Suppressor macrophage treated with lipopolysaccharide for 4 hours (primary cell): ENCODE measurements at regions not wholly inside any gene's neighbourhood (a gene's known extent, or its start where the extent isn't known, plus 50 kb on each side); places are given as distances from the start of the nearest gene placed in this dataset.

Experiments used
- DNase-seq: peaks from one replicate; pipeline ENCODE4 v3.0.0-alpha.2; 2020

GRCh38 chr5:85670417-85670816 lies 947.3 kb upstream of the COX7C start:
- DNase-seq = no peak

GRCh38 chr5:85671223-85671970 lies 946.3 kb upstream of the COX7C start:
- DNase-seq = no peak

- peak; percentile 1 for DNase-seq
These were observed 935.9 kb upstream of the COX7C start for GRCh38 chr5:85681871-85682270.

- DNase-seq = no peak
These were observed 933.4 kb upstream of the COX7C start for GRCh38 chr5:85684351-85684750.

GRCh38 chr5:85703296-85703695 lies 914.4 kb upstream of the COX7C start:
- DNase-seq = no peak

GRCh38 chr5:85709728-85710127 lies 908.0 kb upstream of the COX7C start:
- no peak for DNase-seq

GRCh38 chr5:85716344-85717202 lies 901.2 kb upstream of the COX7C start:
- DNase-seq = no peak

- no peak for DNase-seq
These were observed 900.6 kb upstream of the COX7C start for GRCh38 chr5:85717203-85717563.

- no peak for DNase-seq
These were observed 885.6 kb upstream of the COX7C start for GRCh38 chr5:85732185-85732584.

GRCh38 chr5:85741972-85742371 lies 875.8 kb upstream of the COX7C start:
- no peak for DNase-seq

GRCh38 chr5:85760519-85760918 lies 857.2 kb upstream of the COX7C start:
- no peak for DNase-seq

GRCh38 chr5:85769347-85769746 lies 848.4 kb upstream of the COX7C start:
- no peak for DNase-seq

GRCh38 chr5:85784746-85785145 lies 833.0 kb upstream of the COX7C start:
- DNase-seq = no peak

GRCh38 chr5:85813146-85813545 lies 804.6 kb upstream of the COX7C start:
- no peak for DNase-seq

- DNase-seq = no peak
These were observed 803.1 kb upstream of the COX7C start for GRCh38 chr5:85814596-85814995.

GRCh38 chr5:85823462-85824426 lies 794.0 kb upstream of the COX7C start:
- no peak for DNase-seq

- no peak for DNase-seq
These were observed 779.0 kb upstream of the COX7C start for GRCh38 chr5:85838781-85839180.

GRCh38 chr5:85841653-85842052 lies 776.1 kb upstream of the COX7C start:
- DNase-seq = no peak

GRCh38 chr5:85843535-85843934 lies 774.2 kb upstream of the COX7C start:
- DNase-seq = no peak

GRCh38 chr5:85849411-85849810 lies 768.3 kb upstream of the COX7C start:
- no peak for DNase-seq

GRCh38 chr5:85865296-85865695 lies 752.4 kb upstream of the COX7C start:
- DNase-seq = no peak

- DNase-seq = no peak
These were observed 749.7 kb upstream of the COX7C start for GRCh38 chr5:85868070-85868469.

- no peak for DNase-seq
These were observed 723.7 kb upstream of the COX7C start for GRCh38 chr5:85893996-85894395.
